HCT116 (cell line): ENCODE measurements at regions not wholly inside any gene's neighbourhood (a gene's known extent, or its start where the extent isn't known, plus 50 kb on each side); places are given as distances from the start of the nearest gene placed in this dataset.

ENCODE experiments used
- ATAC-seq: fragments of 200-7000 bp; cut with Tn5 transposase; 2 replicates; pipeline ENCODE4 v1.9.1; 2020; ENCODE audit warnings: mild to moderate bottlenecking, moderate library complexity
- BruUV-seq: library from RNA; stranded (reverse); fragments of 400-500 nt; replicated peaks from 2 replicates; lab custom pipeline; 2021; lab: Mats Ljungman, UMichigan
- CTCF ChIA-PET: fragments of 300-600 bp; sonication (Branson Sonifier 250); formaldehyde crosslinking; loops from one replicate; lab custom pipeline; 2021; ENCODE audit warnings: antibody characterized with exemption; lab: Charles Lee
- POLR2A ChIA-PET: fragments of 300-600, 350-600 bp; sonication (Branson Sonifier 250); formaldehyde crosslinking; loops from one replicate; lab custom pipeline; 2021; ENCODE audit warnings: antibody characterized with exemption; lab: Charles Lee
- RAD21 ChIA-PET, 2 experiments: fragments of 300-600 bp; sonication (Branson Sonifier 250); formaldehyde crosslinking; loops; one replicate each; lab custom pipeline; 2023; ENCODE audit warnings: low total read pairs in 2 of 2; ENCODE audit not compliant: uncharacterized antibody in 2 of 2, unreplicated experiment in 2 of 2, low non-redundant PET in 1 of 2; lab: Charles Lee
- DNase-seq: peaks from one replicate; pipeline ENCODE4 v3.0.0-alpha.2; 2010; ENCODE audit warnings: low read depth, low spot score
- H2AFZ ChIP-seq: fragments of 200-600 bp; shearing (Covaris generic), sonication (generic); 2 replicates; pipeline ENCODE4 v1.6.1; 2017; ENCODE audit warnings: low read depth, mixed run types, mixed read lengths, antibody characterized with exemption, low read length; ENCODE audit not compliant: poor library complexity, severe bottlenecking
- H3K27ac ChIP-seq: 2 replicates; pipeline ENCODE4 v1.5.1; 2012; ENCODE audit warnings: low read depth, low read length
- H3K27me3 ChIP-seq: fragments of 200-600 bp; sonication (generic); 2 replicates; pipeline ENCODE4 v1.6.1; 2016; ENCODE audit warnings: mixed run types, low read length, mixed read lengths; ENCODE audit not compliant: insufficient read depth
- H3K36me3 ChIP-seq, 2 experiments: fragments of 200-500 bp in 1 of 2; fragments of 200-600 bp in 1 of 2; sonication (Bioruptor generic) in 1 of 2; sonication (generic) in 1 of 2; 2 replicates each; pipeline versions ENCODE4 v1.5.1 to v1.6.1; 2014 to 2016; ENCODE audit warnings: low read length in 2 of 2, inconsistent platforms in 1 of 2, mixed read lengths in 1 of 2, mixed run types in 1 of 2; ENCODE audit not compliant: insufficient read depth in 2 of 2, control insufficient read depth in 1 of 2
- H3K4me1 ChIP-seq, 2 experiments: fragments of 200-600 bp in 1 of 2; sonication (generic) in 1 of 2; 2 replicates each; pipeline versions ENCODE4 v1.5.1 to v1.6.1; 2012 to 2017; ENCODE audit warnings: low read length in 2 of 2, inconsistent platforms in 1 of 2, mild to moderate bottlenecking in 1 of 2, mixed read lengths in 1 of 2, mixed run types in 1 of 2, moderate library complexity in 1 of 2; ENCODE audit not compliant: insufficient read depth in 2 of 2, control insufficient read depth in 1 of 2
- H3K4me2 ChIP-seq: fragments of 200-600 bp; sonication (generic); 2 replicates; pipeline ENCODE4 v1.6.1; 2017; ENCODE audit warnings: mixed run types, low read length, mixed read lengths
- H3K4me3 ChIP-seq, 2 experiments: fragments of 200-600 bp in 1 of 2; sonication (generic) in 1 of 2; replicated peaks in 1 of 2; 2 replicates each; pipeline ENCODE4 v1.5.1; 2011 to 2016; ENCODE audit warnings: low read length in 2 of 2, control low read depth in 1 of 2, low read depth in 1 of 2, mild to moderate bottlenecking in 1 of 2, mixed read lengths in 1 of 2, mixed run types in 1 of 2
- H3K79me2 ChIP-seq: fragments of 200-600 bp; sonication (generic); 2 replicates; pipeline ENCODE4 v1.6.1; 2017; ENCODE audit warnings: mild to moderate bottlenecking, mixed run types, low read length, moderate library complexity, mixed read lengths; ENCODE audit not compliant: insufficient read depth
- H3K9ac ChIP-seq: fragments of 200-600 bp; sonication (generic); 2 replicates; pipeline ENCODE4 v1.6.1; 2016; ENCODE audit warnings: low read length, mixed read lengths
- H3K9me2 ChIP-seq: fragments of 200-600 bp; sonication (generic), shearing (Covaris generic); 2 replicates; pipeline ENCODE4 v1.6.1; 2017; ENCODE audit warnings: mixed run types, mild to moderate bottlenecking, moderate library complexity; ENCODE audit not compliant: insufficient read depth
- H3K9me3 ChIP-seq, 2 experiments: fragments of 200-500 bp in 1 of 2; fragments of 200-600 bp in 1 of 2; sonication (Bioruptor generic) in 1 of 2; sonication (generic) in 1 of 2; 2 replicates each; pipeline ENCODE4 v1.6.1; 2014 to 2017; ENCODE audit warnings: low read length in 2 of 2, mixed read lengths in 2 of 2, inconsistent platforms in 1 of 2, low read depth in 1 of 2, mild to moderate bottlenecking in 1 of 2, mixed run types in 1 of 2, moderate library complexity in 1 of 2; ENCODE audit not compliant: control insufficient read depth in 1 of 2, insufficient read depth in 1 of 2
- H4K20me1 ChIP-seq: fragments of 200-600 bp; sonication (generic), shearing (Covaris generic); 2 replicates; pipeline ENCODE4 v1.6.1; 2017; ENCODE audit warnings: mixed run types, mild to moderate bottlenecking, moderate library complexity; ENCODE audit not compliant: insufficient read depth
- EZH2 ChIP-seq: fragments of 200-600 bp; sonication (generic); IDR thresholded peaks from 2 replicates; pipeline ENCODE4 v1.6.1; 2017; ENCODE audit warnings: antibody characterized with exemption, mixed run types
- SRF ChIP-seq: IDR thresholded peaks from 2 replicates; pipeline ENCODE4 v1.6.1; 2012; ENCODE audit warnings: low read depth
- TCF7L2 ChIP-seq: IDR thresholded peaks from 2 replicates; pipeline ENCODE4 v1.7.0; 2011; ENCODE audit warnings: borderline replicate concordance, inconsistent platforms; ENCODE audit not compliant: insufficient read depth, insufficient read length; ENCODE audit errors: extremely low read depth
- ZFX ChIP-seq: fragments of 450-650 bp; IDR thresholded peaks from 2 replicates; pipeline ENCODE4 v1.6.1; 2017
- ZNF274 ChIP-seq: fragments of 200-500 bp; sonication (Bioruptor generic); IDR thresholded peaks from 2 replicates; pipeline ENCODE4 v1.6.1; 2014; ENCODE audit warnings: mild to moderate bottlenecking, low read depth, low read length, inconsistent platforms
- intact Hi-C: fragments of 100-400 bp; cut with micrococcal nuclease; formaldehyde crosslinking; loops from 2 replicates; pipeline ENCODE4 v1.10.0; 2022
- TF ChIP-seq, protein P1 (sequence below): IDR thresholded peaks from 2 replicates; pipeline ENCODE4 v1.6.1; 2012

GRCh38 chr11:116162886-116163230, 609.9 kb downstream of the BUD13 start:
- Histone ChIP-seq H4K20me1 (no peaks in the 10 kb centered on the region), H3K9me2 (no peaks in the 10 kb centered on the region), H3K4me3 (no peak overlapping the region), H3K27ac (no peak overlapping the region), H3K4me2 (no peak overlapping the region), H3K9ac (no peak overlapping the region), H3K36me3 (no peaks in the 10 kb centered on the region), H3K4me1 (no peaks in the 10 kb centered on the region), H3K79me2 (no peaks in the 10 kb centered on the region), H3K9me3 (no peaks in the 10 kb centered on the region), H2AFZ (no peak overlapping the region), H3K27me3 (peaks cover 5% of the 10 kb centered on the region; the same call in 1 of the 2 replicates)
- RAD21 ChIA-PET: no interaction called here
- BruUV-seq: no TSS peak
- TF ChIP-seq, protein P1, sequence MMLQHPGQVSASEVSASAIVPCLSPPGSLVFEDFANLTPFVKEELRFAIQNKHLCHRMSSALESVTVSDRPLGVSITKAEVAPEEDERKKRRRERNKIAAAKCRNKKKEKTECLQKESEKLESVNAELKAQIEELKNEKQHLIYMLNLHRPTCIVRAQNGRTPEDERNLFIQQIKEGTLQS: no peak
- TF ChIP-seq TCF7L2: no peak
- no peak for TF ChIP-seq ZNF274
- TF ChIP-seq SRF: no peak
- CTCF ChIA-PET: no interaction called here
- intact Hi-C loops: no loop called here
- DNase-seq (no peak), ATAC-seq (no peak)
- POLR2A ChIA-PET: no interaction called here

DNA sequence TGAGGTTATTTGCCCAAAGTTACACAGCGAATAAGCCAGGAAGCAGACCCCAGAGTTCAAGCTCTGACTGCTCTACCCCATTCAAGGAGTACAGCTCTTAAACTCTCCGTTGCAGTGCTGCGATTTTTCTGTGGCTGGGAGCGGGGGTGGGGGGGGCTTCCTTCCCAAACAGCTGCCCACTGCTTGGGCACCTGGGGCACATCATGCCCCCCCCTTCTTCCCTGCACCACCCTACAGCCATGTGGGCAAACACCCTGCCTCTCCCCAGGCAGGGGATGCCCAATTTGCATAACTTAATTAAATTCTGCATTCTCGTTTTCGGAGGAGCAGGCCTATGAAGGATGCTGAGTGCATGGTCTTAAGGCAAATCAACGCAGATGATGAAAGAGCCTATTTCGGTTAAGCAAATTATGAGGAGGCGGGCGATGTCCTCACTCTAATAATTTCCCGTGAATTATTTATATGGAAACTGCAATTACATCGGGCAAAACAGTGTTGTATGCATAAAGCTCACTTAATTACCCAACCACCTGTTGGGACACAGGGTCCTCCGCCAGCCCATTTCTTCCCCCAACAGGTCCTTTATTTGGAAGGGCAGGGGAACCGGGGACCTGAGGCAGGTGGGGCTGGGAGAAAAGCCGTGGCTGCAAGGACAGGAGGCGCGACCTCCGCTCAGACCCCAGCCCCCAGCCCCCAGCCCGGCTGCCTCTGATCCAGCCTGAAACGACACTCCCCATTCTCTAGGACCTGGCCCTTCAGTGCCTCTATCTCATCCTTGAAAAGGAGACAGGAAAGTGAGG, 610.5 kb downstream of the BUD13 start:
- POLR2A ChIA-PET: no interaction called here
- Histone ChIP-seq H3K4me1 (no peaks in the 10 kb centered on the region), H3K4me2 (no peak overlapping the region), H2AFZ (no peak overlapping the region), H3K36me3 (no peaks in the 10 kb centered on the region), H3K4me3 (no peak overlapping the region), H3K27me3 (peaks cover 5% of the 10 kb centered on the region; the same call in 1 of the 2 replicates), H3K9ac (no peak overlapping the region), H3K27ac (no peak overlapping the region), H3K9me2 (no peaks in the 10 kb centered on the region), H3K79me2 (no peaks in the 10 kb centered on the region), H4K20me1 (no peaks in the 10 kb centered on the region), H3K9me3 (no peaks in the 10 kb centered on the region)
- BruUV-seq: no TSS peak
- CTCF ChIA-PET: no interaction called here
- ATAC-seq (no peak), DNase-seq (no peak)
- intact Hi-C loops: no loop called here
- RAD21 ChIA-PET: no interaction called here
- TF ChIP-seq ZFX (no peak), EZH2 (no peak)
